Activated CD8-positive, alpha-beta T cell treated with anti-CD3 and anti-CD28 coated beads for 36 hours (primary cell): ENCODE measurements at regions not wholly inside any gene's neighbourhood (a gene's known extent, or its start where the extent isn't known, plus 50 kb on each side); places are given as distances from the start of the nearest gene placed in this dataset.

Experiments
- ATAC-seq: fragments of 200-7000 bp; cut with Tn5 transposase; one replicate; pipeline ENCODE4 v1.10.0; 2021; ENCODE audit warnings: mild to moderate bottlenecking, moderate library complexity
- CTCF ChIA-PET: fragments of 350-600 bp; sonication (Branson Sonifier 250); formaldehyde crosslinking; loops from one replicate; lab custom pipeline; 2021; ENCODE audit warnings: antibody characterized with exemption; lab: Charles Lee
- POLR2A ChIA-PET: fragments of 350-600 bp; sonication (Branson Sonifier 250); formaldehyde crosslinking; loops from one replicate; lab custom pipeline; 2021; ENCODE audit warnings: antibody characterized with exemption; lab: Charles Lee
- DNase-seq: peaks from one replicate; pipeline ENCODE4 v3.0.0-alpha.2; 2020
- H3K27ac Mint-ChIP-seq: one replicate; pipeline ENCODE4 v1.8.0; 2021; ENCODE audit warnings: mild to moderate bottlenecking, mixed read lengths
- H3K27me3 Mint-ChIP-seq: one replicate; pipeline ENCODE4 v1.8.0; 2021; ENCODE audit warnings: mixed read lengths
- H3K36me3 Mint-ChIP-seq: one replicate; pipeline ENCODE4 v1.8.0; 2021; ENCODE audit warnings: low read depth, mixed read lengths
- H3K4me1 Mint-ChIP-seq: one replicate; pipeline ENCODE4 v1.8.0; 2021; ENCODE audit warnings: low read depth, mixed read lengths
- H3K4me3 Mint-ChIP-seq: one replicate; pipeline ENCODE4 v1.8.0; 2021; ENCODE audit warnings: mild to moderate bottlenecking, moderate library complexity, mixed read lengths
- H3K9me3 Mint-ChIP-seq: one replicate; pipeline ENCODE4 v1.8.0; 2021; ENCODE audit warnings: mixed read lengths
- CTCF ChIP-seq: fragments of 200-600 bp; IDR thresholded peaks from one replicate; pipeline ENCODE4 v1.8.0; 2022; ENCODE audit warnings: antibody characterized with exemption, mild to moderate bottlenecking
- intact Hi-C: fragments of 100-400 bp; cut with micrococcal nuclease; formaldehyde crosslinking; loops from one replicate; pipeline ENCODE4 v1.10.0; 2022

- ATAC-seq (no peak), DNase-seq (no peak)
- Mint-ChIP-seq H3K27ac (no peak overlapping the region), H3K9me3 (no peaks in the 10 kb centered on the region), H3K4me1 (no peaks in the 10 kb centered on the region), H3K4me3 (no peak overlapping the region), H3K36me3 (no peaks in the 10 kb centered on the region), H3K27me3 (no peaks in the 10 kb centered on the region)
- no peak for TF ChIP-seq CTCF
- POLR2A ChIA-PET, result no interaction called here
- CTCF ChIA-PET, result no interaction called here
- intact Hi-C loops, result no loop called here
Observed at GRCh38 chrX:134741746-134742145, 55.3 kb downstream of the PABIR2 start.

GRCh38 chrX:134738986-134739740 is 57.8 kb downstream of the PABIR2 start:
- ChIA-PET CTCF (no interaction called here), POLR2A (no interaction called here)
- H3K36me3 Mint-ChIP-seq, result no peaks in the 10 kb centered on the region
- ATAC-seq (no peak), DNase-seq (no peak)
- intact Hi-C loops, result no loop called here
- no peaks in the 10 kb centered on the region for H3K9me3 Mint-ChIP-seq
- no peak for TF ChIP-seq CTCF
- no peaks in the 10 kb centered on the region for H3K4me1 Mint-ChIP-seq
- no peaks in the 10 kb centered on the region for H3K27me3 Mint-ChIP-seq
- H3K4me3 Mint-ChIP-seq, result no peak overlapping the region
- no peak overlapping the region for H3K27ac Mint-ChIP-seq

GRCh38 chrX:134738445-134738844 is 58.6 kb downstream of the PABIR2 start:
- H3K27me3 Mint-ChIP-seq, result no peaks in the 10 kb centered on the region
- intact Hi-C loops, result no loop called here
- H3K4me3 Mint-ChIP-seq, result no peak overlapping the region
- no peaks in the 10 kb centered on the region for H3K36me3 Mint-ChIP-seq
- ChIA-PET CTCF (no interaction called here), POLR2A (no interaction called here)
- ATAC-seq (no peak), DNase-seq (no peak)
- TF ChIP-seq CTCF, result no peak
- no peaks in the 10 kb centered on the region for H3K9me3 Mint-ChIP-seq
- H3K4me1 Mint-ChIP-seq, result no peaks in the 10 kb centered on the region
- H3K27ac Mint-ChIP-seq, result no peak overlapping the region

GRCh38 chrX:134737721-134738369 is 59.2 kb downstream of the PABIR2 start:
- Mint-ChIP-seq H3K4me3 (no peak overlapping the region), H3K36me3 (no peaks in the 10 kb centered on the region), H3K9me3 (no peaks in the 10 kb centered on the region), H3K4me1 (no peaks in the 10 kb centered on the region), H3K27ac (no peak overlapping the region), H3K27me3 (no peaks in the 10 kb centered on the region)
- DNase-seq (no peak), ATAC-seq (no peak)
- POLR2A ChIA-PET, result no interaction called here
- no peak for TF ChIP-seq CTCF
- intact Hi-C loops, result no loop called here
- CTCF ChIA-PET, result no interaction called here

GRCh38 chrX:134737061-134737460 is 59.9 kb downstream of the PABIR2 start:
- intact Hi-C loops, result no loop called here
- no peak for TF ChIP-seq CTCF
- CTCF ChIA-PET, result no interaction called here
- H3K27ac Mint-ChIP-seq, result no peak overlapping the region
- DNase-seq, result no peak
- no peaks in the 10 kb centered on the region for H3K36me3 Mint-ChIP-seq
- no peaks in the 10 kb centered on the region for H3K4me1 Mint-ChIP-seq
- H3K4me3 Mint-ChIP-seq, result no peak overlapping the region
- POLR2A ChIA-PET, result no interaction called here
- no peaks in the 10 kb centered on the region for H3K27me3 Mint-ChIP-seq
- no peak for ATAC-seq
- no peaks in the 10 kb centered on the region for H3K9me3 Mint-ChIP-seq
